ENCODE measurements at regions not wholly inside any gene's neighbourhood (a gene's known extent, or its start where the extent isn't known, plus 50 kb on each side); places are given as distances from the start of the nearest gene placed in this dataset.
"Not testable (repeated sequence)": the region's sequence is repeated elsewhere in the genome, so short reads cannot be mapped to it uniquely, and the experiment has no call there.

DNA sequence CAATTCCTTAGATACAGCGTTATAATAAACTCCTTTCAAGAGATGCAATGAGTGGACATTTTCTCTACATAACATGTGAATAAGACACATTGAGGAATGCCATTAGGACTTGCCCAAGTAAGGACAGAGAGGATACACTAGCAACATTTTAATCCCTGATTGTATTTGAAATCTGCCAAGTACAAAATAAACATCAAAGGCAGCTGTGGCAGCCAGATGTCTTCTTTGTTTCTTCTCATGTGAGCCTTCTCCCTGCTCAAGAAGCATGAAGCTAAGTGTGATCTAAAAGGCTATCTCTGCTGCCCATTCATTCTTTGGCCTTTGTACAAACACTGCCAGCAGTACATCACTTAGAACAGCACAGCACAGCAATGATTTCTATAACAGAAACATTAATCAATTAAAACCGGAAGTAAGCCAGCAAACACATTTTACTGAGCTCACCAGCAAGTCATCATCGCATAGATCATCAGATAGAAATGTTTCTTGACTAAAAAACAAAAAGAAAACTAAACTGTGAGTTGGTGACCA, 364.0 kb downstream of the CNTN6 start:
- 59% methylated on average over 3 of the region's 3 CpGs for WGBS

GRCh38 chr3:1462371-1462770, 369.5 kb downstream of the CNTN6 start:
- H3K9me3 ChIP-seq (ENCODE audit: control insufficient read depth in 2 of 2, insufficient read depth in 1 of 2, low read length in 1 of 2): peaks cover 0 to 3% of the 10 kb centered on the region in 2 donors
- H3K4me1 ChIP-seq (ENCODE audit: control insufficient read depth in 2 of 2, insufficient read depth in 2 of 2, low read length in 2 of 2): no peaks in the 10 kb centered on the region
- no peak overlapping the region for H3K4me3 ChIP-seq (ENCODE audit: low read length in 2 of 2)
- no peak for DNase-seq (ENCODE audit: low read depth in 6 of 9, low spot score in 9 of 9)
- no peaks in the 10 kb centered on the region for H3K36me3 ChIP-seq (ENCODE audit: control insufficient read depth in 2 of 2, insufficient read depth in 2 of 2, low read length in 1 of 2)
- H3K27me3 ChIP-seq (ENCODE audit: control insufficient read depth in 2 of 2, insufficient read depth in 1 of 2, low read length in 1 of 2): no peaks in the 10 kb centered on the region
- WGBS: 91% methylated on average over 2 of the region's 2 CpGs
- H3K27ac ChIP-seq (ENCODE audit: low read depth in 1 of 2, low read length in 1 of 2): no peak overlapping the region

More for the DNA sequence above, 364.0 kb downstream of the CNTN6 start:
- no peaks in the 10 kb centered on the region for H3K27me3 ChIP-seq (ENCODE audit: control insufficient read depth in 2 of 2, insufficient read depth in 1 of 2, low read length in 1 of 2)
- H3K4me3 ChIP-seq (ENCODE audit: low read length in 2 of 2): no peak overlapping the region
- no peak for DNase-seq (ENCODE audit: low read depth in 6 of 9, low spot score in 9 of 9)
- H3K4me1 ChIP-seq (ENCODE audit: control insufficient read depth in 2 of 2, insufficient read depth in 2 of 2, low read length in 2 of 2): no peaks in the 10 kb centered on the region
- no peaks in the 10 kb centered on the region for H3K9me3 ChIP-seq (ENCODE audit: control insufficient read depth in 2 of 2, insufficient read depth in 1 of 2, low read length in 1 of 2)
- H3K27ac ChIP-seq (ENCODE audit: low read depth in 1 of 2, low read length in 1 of 2): no peak overlapping the region
- H3K36me3 ChIP-seq (ENCODE audit: control insufficient read depth in 2 of 2, insufficient read depth in 2 of 2, low read length in 1 of 2): no peaks in the 10 kb centered on the region

DNA sequence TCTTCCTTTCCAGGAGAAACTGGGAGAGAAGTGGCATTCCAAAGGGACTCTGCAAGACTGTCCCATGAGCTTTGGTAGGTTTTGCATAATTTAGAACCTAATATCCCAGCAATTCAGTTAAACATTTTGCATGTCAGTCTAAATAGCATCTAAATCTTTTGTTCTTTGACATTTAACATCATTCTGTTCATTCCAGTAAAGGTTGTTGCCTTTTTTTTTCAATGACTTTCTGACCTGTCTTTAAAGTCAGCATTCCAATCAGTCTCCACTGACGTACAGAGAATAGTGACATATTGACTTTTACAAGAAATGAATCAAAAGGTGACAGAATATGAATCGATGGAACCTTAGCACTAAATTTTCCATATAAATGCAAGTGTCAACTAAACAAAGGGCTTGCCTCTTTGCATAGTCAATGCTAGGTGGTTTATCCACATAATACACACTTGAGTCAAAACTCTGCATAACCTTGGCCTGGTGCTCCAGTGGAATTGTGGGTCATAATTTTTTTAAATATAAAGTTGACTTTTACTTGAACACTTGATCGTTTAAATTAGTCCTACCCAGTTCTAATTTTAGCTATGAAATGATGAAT, 370.1 kb downstream of the CNTN6 start:
- H3K4me3 ChIP-seq (ENCODE audit: low read length in 2 of 2): no peak overlapping the region
- no peaks in the 10 kb centered on the region for H3K36me3 ChIP-seq (ENCODE audit: control insufficient read depth in 2 of 2, insufficient read depth in 2 of 2, low read length in 1 of 2)
- no peaks in the 10 kb centered on the region for H3K4me1 ChIP-seq (ENCODE audit: control insufficient read depth in 2 of 2, insufficient read depth in 2 of 2, low read length in 2 of 2)
- no peak overlapping the region for H3K27ac ChIP-seq (ENCODE audit: low read depth in 1 of 2, low read length in 1 of 2)
- H3K27me3 ChIP-seq (ENCODE audit: control insufficient read depth in 2 of 2, insufficient read depth in 1 of 2, low read length in 1 of 2): no peaks in the 10 kb centered on the region
- no peak for DNase-seq (ENCODE audit: low read depth in 6 of 9, low spot score in 9 of 9)
- WGBS: 96% methylated on average over 3 of the region's 3 CpGs
- H3K9me3 ChIP-seq (ENCODE audit: control insufficient read depth in 2 of 2, insufficient read depth in 1 of 2, low read length in 1 of 2): peaks cover 0 to 3% of the 10 kb centered on the region in 2 donors

GRCh38 chr3:1465091-1465490, 372.3 kb downstream of the CNTN6 start:
- 94% methylated on average over 10 of the region's 10 CpGs for WGBS
- not testable (repeated sequence) for H3K4me3 ChIP-seq (ENCODE audit: low read length in 2 of 2); H3K4me1 ChIP-seq (ENCODE audit: control insufficient read depth in 2 of 2, insufficient read depth in 2 of 2, low read length in 2 of 2); H3K27ac ChIP-seq (ENCODE audit: low read depth in 1 of 2, low read length in 1 of 2); H3K9me3 ChIP-seq (ENCODE audit: control insufficient read depth in 2 of 2, insufficient read depth in 1 of 2, low read length in 1 of 2); DNase-seq (ENCODE audit: low read depth in 6 of 9, low spot score in 9 of 9); H3K36me3 ChIP-seq (ENCODE audit: control insufficient read depth in 2 of 2, insufficient read depth in 2 of 2, low read length in 1 of 2); H3K27me3 ChIP-seq (ENCODE audit: control insufficient read depth in 2 of 2, insufficient read depth in 1 of 2, low read length in 1 of 2)

DNA sequence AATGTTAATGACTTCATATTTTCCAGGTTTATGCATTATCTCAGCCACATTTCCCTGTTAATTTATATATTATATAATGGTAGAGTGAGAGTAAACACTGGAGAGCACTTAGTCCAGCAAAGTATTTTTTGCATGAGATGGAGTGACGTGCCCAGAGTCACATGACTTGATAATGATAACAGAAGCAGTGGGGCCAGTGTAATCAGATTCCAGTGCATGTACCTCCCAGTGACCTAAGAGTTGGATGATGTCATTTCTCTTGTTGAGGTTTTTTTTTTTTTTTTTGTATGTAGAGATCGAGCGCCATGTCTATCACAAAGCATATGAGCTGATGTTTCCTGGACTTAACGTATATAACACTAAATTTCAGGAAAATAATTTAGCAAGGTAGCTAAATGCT, 375.3 kb downstream of the CNTN6 start:
- 93% methylated on average over 4 of the region's 4 CpGs for WGBS
- no peak overlapping the region for H3K27ac ChIP-seq (ENCODE audit: low read depth in 1 of 2, low read length in 1 of 2)
- H3K4me1 ChIP-seq (ENCODE audit: control insufficient read depth in 2 of 2, insufficient read depth in 2 of 2, low read length in 2 of 2): no peaks in the 10 kb centered on the region
- no peak overlapping the region for H3K4me3 ChIP-seq (ENCODE audit: low read length in 2 of 2)
- no peaks in the 10 kb centered on the region for H3K27me3 ChIP-seq (ENCODE audit: control insufficient read depth in 2 of 2, insufficient read depth in 1 of 2, low read length in 1 of 2)
- H3K36me3 ChIP-seq (ENCODE audit: control insufficient read depth in 2 of 2, insufficient read depth in 2 of 2, low read length in 1 of 2): no peaks in the 10 kb centered on the region
- H3K9me3 ChIP-seq (ENCODE audit: control insufficient read depth in 2 of 2, insufficient read depth in 1 of 2, low read length in 1 of 2): peaks cover 0 to 6% of the 10 kb centered on the region in 2 donors
- DNase-seq (ENCODE audit: low read depth in 6 of 9, low spot score in 9 of 9): no peak

DNA sequence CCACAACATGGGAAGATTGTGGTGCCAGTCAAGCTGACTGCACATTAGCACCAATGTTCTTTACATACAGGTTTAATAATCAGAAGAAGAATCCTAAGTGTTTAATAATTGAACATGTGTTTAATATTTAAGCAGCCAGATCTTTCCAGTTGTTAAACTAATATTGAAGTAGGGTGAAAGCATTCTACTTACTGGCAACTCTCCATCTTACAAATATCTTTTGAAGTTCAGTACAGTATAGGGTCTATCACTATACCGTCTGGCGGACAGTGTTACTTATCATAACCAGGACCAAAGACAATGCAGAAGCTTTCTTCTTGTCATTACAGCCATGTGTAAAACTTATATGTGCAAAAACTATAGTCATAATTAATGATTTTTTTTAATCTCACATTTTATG, 376.4 kb downstream of the CNTN6 start:
- no peak overlapping the region for H3K27ac ChIP-seq (ENCODE audit: low read depth in 1 of 2, low read length in 1 of 2)
- peaks cover 0 to 6% of the 10 kb centered on the region in 2 donors for H3K9me3 ChIP-seq (ENCODE audit: control insufficient read depth in 2 of 2, insufficient read depth in 1 of 2, low read length in 1 of 2)
- H3K36me3 ChIP-seq (ENCODE audit: control insufficient read depth in 2 of 2, insufficient read depth in 2 of 2, low read length in 1 of 2): no peaks in the 10 kb centered on the region
- no peaks in the 10 kb centered on the region for H3K27me3 ChIP-seq (ENCODE audit: control insufficient read depth in 2 of 2, insufficient read depth in 1 of 2, low read length in 1 of 2)
- no peak for DNase-seq (ENCODE audit: low read depth in 6 of 9, low spot score in 9 of 9)
- WGBS: 92% methylated on average over 2 of the region's 2 CpGs
- H3K4me3 ChIP-seq (ENCODE audit: low read length in 2 of 2): no peak overlapping the region
- H3K4me1 ChIP-seq (ENCODE audit: control insufficient read depth in 2 of 2, insufficient read depth in 2 of 2, low read length in 2 of 2): no peaks in the 10 kb centered on the region

DNA sequence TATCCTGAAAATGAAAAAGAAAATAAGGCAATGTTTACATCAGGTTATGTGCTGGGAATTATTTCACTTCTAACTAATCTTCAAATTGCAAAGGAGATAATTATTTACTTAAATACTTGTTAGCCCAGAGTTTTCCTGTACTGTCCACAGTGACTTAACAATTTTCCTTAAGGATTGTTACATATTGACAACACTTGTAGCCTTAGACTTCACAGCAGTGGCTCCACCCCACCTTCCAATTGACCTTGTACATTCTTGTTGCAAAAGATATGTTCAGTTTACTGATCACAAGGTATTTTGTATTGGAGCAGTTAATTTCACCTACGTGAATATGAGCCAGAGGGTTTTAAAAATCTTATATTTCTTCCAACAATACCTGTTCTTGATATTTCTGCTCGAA, 376.9 kb downstream of the CNTN6 start:
- Histone ChIP-seq H3K27me3 (ENCODE audit: control insufficient read depth in 2 of 2, insufficient read depth in 1 of 2, low read length in 1 of 2) (no peaks in the 10 kb centered on the region), H3K4me3 (ENCODE audit: low read length in 2 of 2) (no peak overlapping the region), H3K27ac (ENCODE audit: low read depth in 1 of 2, low read length in 1 of 2) (no peak overlapping the region), H3K36me3 (ENCODE audit: control insufficient read depth in 2 of 2, insufficient read depth in 2 of 2, low read length in 1 of 2) (no peaks in the 10 kb centered on the region), H3K9me3 (ENCODE audit: control insufficient read depth in 2 of 2, insufficient read depth in 1 of 2, low read length in 1 of 2) (peaks cover 0 to 6% of the 10 kb centered on the region in 2 donors), H3K4me1 (ENCODE audit: control insufficient read depth in 2 of 2, insufficient read depth in 2 of 2, low read length in 2 of 2) (no peaks in the 10 kb centered on the region)
- 80% methylated on average over 2 of the region's 2 CpGs for WGBS
- DNase-seq (ENCODE audit: low read depth in 6 of 9, low spot score in 9 of 9): no peak

DNA sequence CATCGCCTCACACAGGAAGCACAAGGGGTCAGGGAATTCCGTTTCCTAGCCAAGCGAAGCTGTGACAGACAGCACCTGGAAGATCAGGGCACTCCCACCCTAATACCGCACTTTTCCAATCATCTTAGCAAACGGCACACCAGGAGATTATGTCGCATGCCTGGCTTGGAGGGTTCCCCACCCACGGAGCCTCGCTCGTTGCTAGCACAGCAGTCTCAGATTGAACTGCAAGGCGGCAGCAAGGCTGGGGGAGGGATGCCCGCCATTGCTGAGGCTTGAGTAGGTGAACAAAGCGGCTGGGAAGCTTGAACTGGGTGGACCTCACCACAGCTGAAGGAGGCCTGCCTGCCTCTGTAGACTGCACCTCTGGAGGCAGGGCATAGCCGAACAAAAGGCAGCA, 384.8 kb downstream of the CNTN6 start:
- H3K4me1 ChIP-seq (ENCODE audit: control insufficient read depth in 2 of 2, insufficient read depth in 2 of 2, low read length in 2 of 2): no peaks in the 10 kb centered on the region
- H3K9me3 ChIP-seq (ENCODE audit: control insufficient read depth in 2 of 2, insufficient read depth in 1 of 2, low read length in 1 of 2): peaks cover 0 to 13% of the 10 kb centered on the region in 2 donors
- no peak for DNase-seq (ENCODE audit: low read depth in 6 of 9, low spot score in 9 of 9)
- H3K27me3 ChIP-seq (ENCODE audit: control insufficient read depth in 2 of 2, insufficient read depth in 1 of 2, low read length in 1 of 2): no peaks in the 10 kb centered on the region
- no peaks in the 10 kb centered on the region for H3K36me3 ChIP-seq (ENCODE audit: control insufficient read depth in 2 of 2, insufficient read depth in 2 of 2, low read length in 1 of 2)
- H3K4me3 ChIP-seq (ENCODE audit: low read length in 2 of 2): no peak overlapping the region
- no peak overlapping the region for H3K27ac ChIP-seq (ENCODE audit: low read depth in 1 of 2, low read length in 1 of 2)
- WGBS: 95% methylated on average over 13 of the region's 13 CpGs

DNA sequence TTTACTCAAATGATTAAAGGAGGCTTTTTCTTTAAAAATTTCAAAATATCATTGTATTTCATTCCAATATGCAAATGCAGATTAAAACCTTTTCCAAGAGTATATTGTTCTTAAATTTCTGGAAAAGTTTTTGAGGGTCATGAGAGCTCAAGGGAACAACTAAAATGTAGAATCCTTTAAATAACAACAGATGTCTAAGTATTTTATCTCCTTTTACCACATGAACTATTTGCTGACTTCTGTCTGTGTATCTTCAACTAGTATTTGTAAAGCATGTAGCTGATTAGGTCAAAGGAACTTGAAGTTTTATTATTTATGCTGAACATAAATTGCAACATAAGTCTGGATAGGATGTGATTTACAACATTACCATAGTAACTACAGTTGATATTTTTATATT, 402.6 kb downstream of the CNTN6 start:
- no peaks in the 10 kb centered on the region for H3K27me3 ChIP-seq (ENCODE audit: control insufficient read depth in 2 of 2, insufficient read depth in 1 of 2, low read length in 1 of 2)
- no peaks in the 10 kb centered on the region for H3K36me3 ChIP-seq (ENCODE audit: control insufficient read depth in 2 of 2, insufficient read depth in 2 of 2, low read length in 1 of 2)
- H3K4me1 ChIP-seq (ENCODE audit: control insufficient read depth in 2 of 2, insufficient read depth in 2 of 2, low read length in 2 of 2): no peaks in the 10 kb centered on the region
- no peak for DNase-seq (ENCODE audit: low read depth in 6 of 9, low spot score in 9 of 9)
- H3K9me3 ChIP-seq (ENCODE audit: control insufficient read depth in 2 of 2, insufficient read depth in 1 of 2, low read length in 1 of 2): peaks cover 0 to 2% of the 10 kb centered on the region in 2 donors
- H3K27ac ChIP-seq (ENCODE audit: low read depth in 1 of 2, low read length in 1 of 2): no peak overlapping the region
- no peak overlapping the region for H3K4me3 ChIP-seq (ENCODE audit: low read length in 2 of 2)
